Stimulated activated CD4-positive, alpha-beta T cell treated with anti-CD3 and anti-CD28 coated beads, Interleukin-12 subunit alpha, Interleukin-12 subunit beta, amount 100 ng/mL, for 4 hours (primary cell): ENCODE measurements at regions not wholly inside any gene's neighbourhood (a gene's known extent, or its start where the extent isn't known, plus 50 kb on each side); places are given as distances from the start of the nearest gene placed in this dataset.

ENCODE experiments used
- DNase-seq: peaks from one replicate; pipeline ENCODE4 v3.0.0-alpha.2; 2020

DNA sequence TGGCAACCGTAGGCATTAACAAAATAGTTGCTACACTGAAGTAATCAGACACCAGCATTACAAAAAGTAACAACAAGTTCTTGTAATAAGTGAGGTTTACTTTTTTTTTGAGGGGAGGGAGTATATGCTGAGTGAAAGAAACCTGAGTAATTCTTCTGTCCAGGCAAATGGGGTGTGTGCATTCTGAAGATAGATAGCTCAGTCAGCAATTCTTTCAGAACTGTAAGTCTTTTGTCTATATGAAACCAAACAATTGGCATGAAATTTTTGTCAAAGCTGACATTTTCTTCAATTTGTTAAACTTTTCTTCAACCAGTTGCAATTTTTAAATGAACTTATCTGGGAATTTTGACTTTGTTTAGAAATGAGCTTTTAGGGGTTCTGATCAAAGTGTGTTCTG is 208.1 kb upstream of the THSD7B start:
- DNase-seq = no peak

DNA sequence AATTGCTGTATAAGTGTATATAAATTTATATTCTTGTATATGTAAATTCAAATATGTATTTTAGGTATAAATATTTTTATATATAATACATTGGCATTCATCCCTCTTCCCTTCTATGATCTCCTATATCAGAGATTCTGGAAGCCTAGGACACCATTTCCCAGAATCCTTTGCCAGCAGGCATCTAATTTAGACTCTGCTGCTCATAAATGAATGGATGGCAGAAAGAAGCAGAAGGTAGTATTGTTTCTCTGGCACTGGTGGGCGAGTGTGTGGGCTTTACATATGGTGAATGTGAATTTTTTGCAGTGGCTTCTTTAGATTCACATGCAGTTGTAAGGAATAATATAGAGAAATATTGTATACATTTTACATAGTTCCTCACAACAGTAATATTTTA is 215.2 kb upstream of the THSD7B start:
- no peak for DNase-seq

DNA sequence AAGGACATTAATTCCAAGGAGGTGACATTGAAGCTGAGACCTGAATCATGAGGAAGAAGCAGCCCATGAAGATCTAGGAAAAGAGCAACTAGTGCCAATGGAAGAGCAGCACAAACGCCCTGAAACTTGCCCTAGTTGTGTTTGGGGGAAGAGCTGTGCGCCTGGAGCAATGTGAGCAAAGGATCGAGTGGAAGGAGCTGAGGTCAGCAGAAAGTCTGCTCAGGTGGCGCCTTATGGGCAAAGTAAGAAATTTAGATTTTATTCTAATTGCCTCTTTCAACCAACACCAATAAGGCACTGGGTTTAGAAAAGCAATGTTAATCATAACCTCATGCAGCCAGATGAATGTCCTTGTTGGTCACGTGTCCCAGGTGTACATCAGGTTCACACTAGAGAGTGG is 226.0 kb upstream of the THSD7B start:
- DNase-seq = no peak

DNA sequence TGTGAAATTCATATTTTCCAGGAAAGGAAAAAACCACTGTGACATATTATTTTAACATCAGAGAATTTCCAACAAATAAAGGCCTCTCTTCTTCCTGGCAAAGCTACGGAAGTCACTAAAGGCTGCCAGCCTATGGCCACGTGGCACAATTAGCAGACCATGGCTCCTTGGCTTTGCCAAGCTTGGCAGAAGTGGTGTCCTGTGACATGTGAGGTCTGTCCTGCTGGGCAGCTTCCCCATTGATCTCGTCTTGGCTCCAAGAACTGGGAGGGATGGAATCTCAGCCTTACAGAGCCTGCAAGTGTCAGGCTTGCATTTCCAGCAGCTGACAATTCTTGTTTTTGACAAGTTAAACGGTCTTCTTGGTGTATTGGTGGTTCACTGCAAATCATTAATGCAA is 226.9 kb upstream of the THSD7B start:
- no peak for DNase-seq

DNA sequence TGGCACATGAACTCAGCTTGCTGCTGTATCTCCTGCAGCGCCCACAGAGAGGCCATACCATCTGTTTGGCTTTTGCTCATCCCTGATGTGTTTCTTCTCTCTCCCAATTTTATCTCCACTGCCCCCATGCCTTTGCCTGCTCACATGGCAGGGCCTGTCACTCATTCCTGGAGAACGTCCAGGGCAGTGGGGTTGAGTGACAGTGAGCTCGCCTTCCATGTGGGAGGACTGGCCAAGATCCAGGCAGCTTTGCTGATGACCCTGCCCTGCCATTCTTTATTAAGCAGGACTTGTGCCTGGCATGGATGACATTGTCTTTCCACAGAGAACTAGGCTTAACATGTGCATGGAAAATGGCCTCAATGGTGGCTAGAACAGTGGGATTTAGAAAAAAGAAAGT is 230.5 kb upstream of the THSD7B start:
- DNase-seq = no peak

DNA sequence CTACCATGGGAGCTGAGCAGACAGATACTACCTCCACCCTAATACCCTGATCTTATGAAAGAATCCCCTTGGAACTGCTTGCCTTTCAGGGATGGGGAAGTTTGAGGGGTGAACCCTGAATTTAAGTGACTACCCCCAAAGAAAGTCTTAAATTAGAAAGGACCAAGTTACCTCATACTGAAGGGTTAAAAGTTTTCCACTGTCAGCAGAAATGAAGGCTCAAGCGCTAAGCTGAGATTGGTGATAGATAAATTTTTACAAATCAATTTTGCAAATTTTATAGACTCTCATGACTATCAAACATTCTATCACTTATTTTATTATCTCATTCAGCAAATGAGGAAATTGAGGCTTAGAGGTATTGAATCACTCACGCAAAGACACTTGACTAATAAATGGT is 233.2 kb upstream of the THSD7B start:
- DNase-seq = no peak

DNA sequence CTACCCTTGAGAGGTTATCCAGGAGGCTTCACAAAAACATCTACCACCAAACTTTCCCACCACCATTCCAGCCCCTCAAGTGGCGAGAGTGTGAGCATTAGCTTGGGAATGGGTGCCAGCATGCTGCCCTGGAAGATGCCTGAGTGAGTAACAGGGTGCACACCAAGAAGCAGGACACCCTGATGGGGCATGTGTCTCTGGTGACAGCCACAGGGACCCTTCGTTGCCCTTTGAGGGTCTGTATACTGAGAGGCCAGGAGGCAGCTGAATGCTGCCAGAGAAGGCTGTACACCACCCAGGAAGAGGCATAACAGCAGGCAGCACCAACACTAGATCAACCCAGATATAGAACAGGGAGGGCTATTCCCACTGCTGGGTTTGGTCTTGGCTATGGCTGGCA is 233.6 kb upstream of the THSD7B start:
- DNase-seq = no peak

DNA sequence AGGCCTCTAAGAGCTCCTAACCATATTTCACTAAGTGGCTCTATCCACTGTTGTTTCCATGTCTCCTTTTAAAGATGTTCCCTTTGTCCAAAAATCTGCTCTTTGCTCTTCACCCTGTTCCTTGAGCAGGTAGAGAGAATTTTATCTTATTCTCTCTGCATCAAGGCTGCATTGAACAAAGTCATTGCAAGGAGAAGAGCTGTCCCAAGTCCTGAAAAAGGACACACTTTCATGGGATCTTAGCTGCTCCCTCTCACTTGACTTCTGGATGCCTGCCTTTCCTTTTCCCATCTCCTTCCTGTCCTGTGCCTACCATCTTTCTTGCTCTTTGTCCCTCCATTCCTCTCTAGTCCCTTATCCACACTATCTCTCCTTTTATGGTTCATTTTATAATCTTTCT is 235.2 kb upstream of the THSD7B start:
- DNase-seq = no peak

DNA sequence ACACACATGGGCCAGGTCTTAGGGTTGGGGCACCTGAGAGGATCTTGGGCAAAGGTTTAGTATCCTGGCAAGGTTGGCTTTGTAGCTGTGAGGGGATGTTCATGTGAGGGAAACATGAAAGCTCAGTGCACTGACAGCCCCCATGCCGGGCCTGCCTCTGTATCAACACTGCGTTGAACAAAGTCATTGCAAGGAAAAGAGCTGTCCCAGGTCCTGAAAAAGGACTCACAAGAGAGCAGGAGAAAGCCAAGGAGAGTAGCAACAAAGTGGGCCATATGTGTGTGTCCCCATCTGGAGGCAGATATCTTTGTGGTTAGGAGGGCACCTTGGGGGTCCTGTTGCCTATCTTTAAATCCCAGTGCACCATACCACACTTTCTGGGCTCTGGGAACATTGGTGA is 237.8 kb upstream of the THSD7B start:
- no peak for DNase-seq

DNA sequence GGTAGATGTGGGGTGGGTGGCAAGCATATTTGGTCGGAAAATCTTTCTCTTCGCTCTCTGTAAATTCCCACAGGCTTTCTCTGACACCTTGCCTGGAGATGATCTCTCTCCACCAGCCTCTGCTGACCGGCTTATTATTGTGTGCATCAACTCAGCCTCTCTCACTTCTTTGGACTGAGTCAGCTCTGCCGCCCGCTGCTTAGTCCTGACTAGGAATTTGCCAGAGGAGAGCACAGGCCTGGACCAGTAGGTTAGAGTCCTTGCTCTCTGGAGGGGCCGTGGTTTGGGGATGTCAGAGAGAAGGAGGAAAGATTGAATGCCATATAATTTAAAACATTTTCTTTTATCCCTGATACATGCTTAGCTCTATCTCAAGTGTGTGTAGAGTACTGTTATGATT is 242.6 kb upstream of the THSD7B start:
- DNase-seq = no peak

DNA sequence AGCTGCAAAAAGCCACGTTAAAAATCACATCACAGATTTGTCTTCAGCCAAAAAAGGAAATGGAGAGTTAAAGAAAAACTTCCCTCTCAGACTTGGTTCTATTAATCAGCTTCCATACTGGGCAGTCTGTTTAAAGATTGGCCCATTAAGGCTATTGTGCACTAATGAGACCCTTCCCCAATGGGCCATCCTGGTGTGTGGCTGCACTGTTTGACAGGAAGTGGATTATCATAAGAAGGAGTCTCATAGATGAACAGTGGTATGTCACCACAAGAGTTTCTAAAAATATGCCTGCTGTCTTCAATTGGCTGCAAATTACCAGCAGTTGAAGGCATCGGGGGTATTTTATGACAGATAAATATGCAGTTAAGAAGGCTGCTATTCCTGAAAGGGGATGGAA is 247.6 kb upstream of the THSD7B start:
- DNase-seq = no peak

DNA sequence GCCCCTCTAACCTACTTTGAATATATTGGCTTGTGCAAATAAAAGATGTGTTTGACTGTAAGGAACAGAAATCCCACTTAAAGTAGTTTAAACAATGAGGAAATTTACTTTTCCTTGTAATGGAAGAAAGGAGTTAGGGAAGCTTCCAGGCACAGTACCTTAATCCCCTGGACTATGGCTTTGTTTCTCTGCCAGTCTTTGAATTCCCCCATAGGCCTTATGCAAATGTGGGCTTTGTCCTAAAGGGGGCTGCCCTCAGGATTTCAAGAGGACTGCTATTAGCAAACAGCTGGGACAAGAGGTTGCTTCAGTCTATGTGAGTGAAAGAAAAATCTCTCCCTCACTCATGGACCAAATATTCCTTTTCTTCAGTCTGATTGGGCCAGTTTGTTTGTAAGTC is 255.1 kb upstream of the THSD7B start:
- DNase-seq = no peak

DNA sequence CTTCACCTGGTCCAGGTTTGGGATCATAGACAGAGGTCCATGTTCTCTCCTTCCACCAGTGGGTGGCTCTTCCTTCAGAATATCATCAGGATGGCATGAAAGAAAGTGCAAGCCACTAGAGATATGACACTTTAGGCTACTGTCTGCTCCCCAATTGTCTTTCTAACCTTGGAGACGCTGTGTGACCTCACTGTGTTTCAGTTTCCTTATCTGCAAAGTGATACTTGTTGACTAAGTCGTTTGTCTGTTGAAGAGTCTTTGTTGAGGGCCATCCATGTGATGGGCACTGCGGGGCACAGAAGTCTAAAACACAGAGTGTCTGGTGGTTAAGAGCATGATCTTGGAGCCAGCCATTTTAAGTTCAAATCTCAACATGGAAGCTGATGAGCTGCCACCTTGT is 259.9 kb upstream of the THSD7B start:
- DNase-seq = no peak

DNA sequence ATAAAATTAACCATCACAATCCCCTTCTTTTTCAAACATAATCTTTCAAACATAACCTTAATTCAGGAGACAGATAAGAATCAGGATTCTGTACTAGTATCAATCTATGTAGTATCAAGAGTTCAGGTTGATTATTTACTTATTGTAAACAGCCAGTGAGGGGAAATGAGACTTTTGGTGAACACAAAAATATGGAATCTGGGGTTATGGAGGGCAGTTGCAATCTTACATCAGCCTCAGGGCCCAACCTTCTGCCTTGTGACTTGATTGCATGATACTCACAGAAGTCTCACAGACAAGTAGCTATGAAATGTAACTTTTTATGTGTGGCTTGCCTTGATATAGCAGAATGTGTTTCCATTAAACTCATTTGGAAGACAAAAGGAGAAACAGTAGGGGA is 262.7 kb upstream of the THSD7B start:
- DNase-seq = no peak

DNA sequence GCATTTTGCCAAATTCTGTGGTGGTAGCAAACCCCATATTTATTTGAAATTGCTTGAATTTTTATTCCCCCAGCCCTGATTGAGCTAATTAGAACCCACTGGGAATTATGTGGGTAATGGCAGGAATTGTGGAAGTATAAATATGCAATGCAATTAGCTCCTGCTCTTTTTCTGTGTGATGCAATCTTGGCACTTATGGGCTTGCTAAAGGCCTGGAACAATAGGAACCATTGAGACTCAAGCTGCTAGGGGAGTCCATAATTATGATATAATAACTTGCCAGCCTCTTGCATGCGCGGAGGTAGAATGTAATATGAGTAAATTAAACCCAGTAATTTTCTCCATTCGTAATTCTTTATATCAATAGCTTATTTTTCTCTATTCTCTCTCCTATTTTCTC is 267.6 kb upstream of the THSD7B start:
- no peak for DNase-seq

DNA sequence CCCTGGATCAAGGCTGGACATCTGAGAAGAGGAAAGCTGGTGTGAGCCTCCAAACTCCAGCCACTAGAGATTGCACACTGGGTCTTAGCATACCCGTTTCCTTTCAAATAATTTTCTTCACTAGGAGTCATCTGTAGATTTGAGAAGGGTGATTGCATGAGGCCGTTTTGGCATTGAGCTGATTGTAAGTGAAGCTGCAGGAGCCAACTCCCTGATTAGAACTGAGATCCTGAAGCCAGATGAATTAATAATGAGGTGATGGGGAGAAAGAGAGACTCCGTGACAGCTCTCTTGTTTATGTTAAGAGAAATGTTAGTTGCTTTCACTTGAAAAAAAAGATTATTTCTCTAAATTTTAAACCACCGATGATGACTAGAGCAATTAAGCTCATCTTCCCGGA is 268.4 kb upstream of the THSD7B start:
- DNase-seq = no peak

DNA sequence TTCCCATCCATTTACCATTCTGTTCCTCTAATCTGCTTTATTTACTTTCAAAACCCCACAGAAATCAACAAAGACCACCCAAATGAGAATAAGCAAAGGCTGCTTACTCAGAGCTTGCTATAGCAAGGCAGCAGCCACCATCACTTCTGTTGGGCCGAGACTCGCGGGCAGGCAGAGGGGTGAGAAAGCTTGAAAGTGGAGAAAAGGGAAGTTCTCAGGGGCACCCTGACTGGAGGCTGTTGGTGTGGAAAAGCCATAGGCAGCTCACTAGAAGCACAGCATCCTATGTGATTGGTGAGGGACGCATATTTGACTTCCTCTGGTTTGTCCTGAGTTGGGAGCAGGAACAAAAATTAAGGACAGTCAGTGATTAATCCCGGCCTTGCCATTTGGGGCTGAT is 269.7 kb upstream of the THSD7B start:
- no peak for DNase-seq

DNA sequence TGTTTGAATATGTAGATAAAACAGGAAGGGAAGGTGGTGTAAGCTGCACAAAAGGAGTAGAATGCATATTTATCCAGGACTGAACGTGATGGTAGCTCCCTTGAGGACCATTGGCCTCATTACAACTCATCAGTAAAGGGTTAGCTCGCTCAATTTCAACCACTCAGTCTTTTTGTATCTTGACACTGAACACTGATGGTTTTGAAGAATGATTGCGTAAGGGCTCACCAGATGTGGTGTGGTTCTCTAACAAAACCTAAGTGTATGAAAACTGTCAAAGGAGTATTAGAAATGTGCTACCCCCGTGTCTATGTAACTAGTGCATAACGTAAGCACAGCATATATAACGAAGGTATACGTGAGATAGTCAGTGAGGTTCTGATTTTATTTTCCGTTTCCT is 272.4 kb upstream of the THSD7B start:
- DNase-seq = no peak

DNA sequence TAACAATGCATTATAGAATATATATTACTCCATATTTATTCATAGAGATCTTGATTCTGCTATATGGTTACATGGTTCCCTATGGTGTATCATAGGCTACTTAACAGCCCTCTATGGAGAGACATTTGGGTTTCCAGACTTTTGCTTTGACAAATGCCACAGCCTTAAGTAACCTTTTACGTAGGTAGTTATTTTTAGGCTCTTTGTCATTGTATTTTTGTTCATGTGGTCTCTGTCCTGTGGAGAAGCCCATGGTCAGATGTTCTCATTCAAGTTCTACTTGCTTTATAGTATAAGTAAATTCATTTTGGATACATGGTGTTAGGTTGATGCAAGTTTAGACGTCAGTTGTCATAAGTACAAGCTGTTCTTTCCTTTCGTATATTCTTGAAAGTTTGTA is 275.2 kb upstream of the THSD7B start:
- no peak for DNase-seq

DNA sequence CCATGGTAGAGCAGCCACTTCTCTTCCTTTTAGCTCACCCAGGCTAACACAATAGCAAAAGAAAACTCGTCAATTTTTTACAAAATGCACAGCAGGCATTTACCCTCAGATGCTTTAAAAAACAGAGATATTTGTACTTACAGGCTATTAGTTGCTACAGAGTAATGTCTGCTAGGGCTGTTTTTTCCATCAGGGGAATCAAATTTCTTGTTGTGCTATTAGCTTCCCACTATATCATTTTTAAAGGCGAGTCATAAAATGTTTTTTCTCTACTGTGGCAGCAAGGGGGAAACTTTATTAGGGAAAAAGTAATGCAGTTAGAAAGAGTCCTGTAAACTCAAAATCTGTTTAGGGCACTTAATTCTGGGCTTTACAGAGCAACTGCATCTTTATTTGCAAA is 277.9 kb upstream of the THSD7B start:
- no peak for DNase-seq

DNA sequence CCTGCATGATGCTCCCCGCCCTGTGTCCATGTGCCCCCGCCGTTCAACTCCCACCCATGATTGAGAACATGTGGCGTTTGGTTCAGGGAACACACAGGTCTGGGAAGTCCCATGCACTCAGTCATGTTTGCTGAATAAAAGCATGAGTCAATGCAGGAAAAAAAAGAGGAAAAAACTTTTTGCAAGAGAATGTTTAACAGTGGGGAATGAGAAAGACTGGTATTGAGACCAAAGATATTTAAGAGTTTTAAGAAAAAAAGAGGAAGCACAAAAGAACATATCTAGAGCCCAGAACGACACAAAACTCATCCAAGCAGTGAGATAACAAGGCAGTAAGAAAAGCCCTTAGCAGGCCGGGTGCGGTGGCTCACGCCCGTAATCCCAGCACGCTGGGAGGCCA is 279.2 kb upstream of the THSD7B start:
- DNase-seq = no peak

DNA sequence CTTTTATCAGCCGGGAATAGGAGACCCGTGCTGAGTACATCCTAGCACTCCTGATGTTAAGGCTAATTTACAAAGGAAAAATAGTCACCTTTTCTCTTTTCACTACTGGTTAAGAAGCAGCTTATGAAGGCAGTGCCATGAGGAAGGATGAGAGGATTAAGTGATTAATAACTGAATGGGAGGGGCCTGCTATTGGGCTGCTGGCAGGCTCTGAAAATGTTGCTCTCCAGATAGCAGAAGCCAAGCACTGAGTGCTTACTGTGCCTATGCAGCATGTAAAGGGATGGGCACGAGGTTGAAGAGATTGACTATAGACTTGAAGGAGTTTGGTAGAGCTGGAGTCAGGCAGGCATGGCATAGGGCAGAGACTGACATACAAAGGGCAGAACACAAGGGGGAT is 282.4 kb upstream of the THSD7B start:
- DNase-seq = no peak

DNA sequence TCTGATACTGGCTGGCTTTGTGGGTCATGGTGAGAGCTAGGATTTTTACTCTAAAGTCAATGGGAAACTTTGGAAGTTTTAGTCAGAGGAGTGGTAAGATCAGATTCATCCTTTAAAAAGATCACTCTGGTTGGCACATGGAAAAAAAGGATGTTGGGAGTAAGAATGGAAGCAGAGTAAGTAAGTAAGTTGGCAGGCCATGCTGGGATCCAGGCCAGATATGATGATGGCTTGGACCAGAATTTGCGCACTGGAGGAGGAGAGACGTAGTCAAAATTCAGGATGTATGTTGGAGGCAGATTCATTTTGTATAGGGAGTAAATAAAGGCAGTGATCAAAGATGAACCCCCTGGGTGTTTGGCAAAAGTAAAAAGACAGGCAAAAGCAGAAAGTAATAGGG is 283.3 kb upstream of the THSD7B start:
- DNase-seq = no peak

DNA sequence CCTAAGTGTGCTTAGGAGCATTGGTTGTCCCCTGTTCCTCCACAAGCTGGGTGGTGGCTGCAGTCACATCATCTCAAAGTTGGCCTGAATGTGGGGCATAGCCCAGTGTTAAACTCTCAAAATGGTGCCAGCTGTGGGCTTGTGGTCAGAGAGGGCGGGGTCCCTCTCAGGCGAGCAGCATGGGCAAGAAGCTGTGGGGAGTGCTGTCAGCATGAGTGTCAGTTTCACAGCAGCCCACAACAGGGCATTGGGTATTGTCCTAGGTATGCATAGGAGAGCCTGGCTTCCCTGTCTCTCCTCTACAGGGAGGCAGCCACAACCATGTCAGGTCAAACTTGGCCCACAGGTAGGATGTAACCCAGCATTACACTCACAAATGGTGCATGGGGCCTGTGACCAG is 285.6 kb upstream of the THSD7B start:
- no peak for DNase-seq

DNA sequence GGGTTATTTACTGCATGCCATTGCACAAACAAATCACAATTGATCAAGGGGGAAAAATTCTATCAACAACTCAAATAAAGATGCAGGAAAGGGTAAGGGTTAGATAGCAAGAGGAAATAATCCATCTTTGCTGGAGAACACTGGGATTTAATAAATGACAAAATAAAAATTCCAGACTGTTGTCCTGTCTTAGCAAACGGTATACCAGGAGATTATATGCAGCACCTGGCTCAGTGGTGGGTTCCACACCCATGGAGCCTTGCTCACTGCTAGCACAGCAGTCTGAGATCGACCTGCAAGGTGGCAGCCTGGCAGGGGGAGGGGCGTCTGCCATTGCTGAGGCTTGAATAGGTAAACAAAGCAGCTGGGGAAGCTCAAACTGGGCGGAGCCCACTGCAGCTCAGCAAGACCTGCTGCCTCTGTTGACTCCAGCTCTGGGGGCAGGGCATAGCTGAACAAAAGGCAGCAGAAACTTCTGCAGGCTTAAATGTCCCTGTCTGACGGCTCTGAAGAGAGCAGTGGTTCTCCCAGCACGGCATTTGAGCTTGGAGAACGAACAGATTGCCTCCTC is 296.5 kb upstream of the THSD7B start:
- no peak for DNase-seq

DNA sequence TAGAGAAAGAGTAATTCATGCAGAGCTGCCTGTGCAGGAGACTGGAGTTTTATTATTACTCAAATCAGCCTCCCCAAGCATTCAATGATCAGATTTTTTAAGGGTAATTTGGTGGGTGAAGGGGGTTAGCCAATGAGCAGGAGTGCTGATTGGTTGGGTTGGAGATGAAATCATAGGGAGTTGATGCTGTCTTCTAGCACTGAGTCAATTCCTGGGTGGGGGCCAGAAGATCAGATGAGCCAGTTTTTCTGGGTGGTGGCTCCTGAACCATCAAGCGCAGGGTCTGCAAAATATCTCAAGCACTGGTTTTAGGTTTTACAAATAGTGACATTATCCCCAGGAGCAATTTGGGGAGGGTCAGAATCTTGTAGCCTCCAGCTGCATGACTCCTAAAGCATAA is 312.8 kb upstream of the THSD7B start:
- DNase-seq = no peak
